DMS 273 (cell line): ENCODE measurements at regions not wholly inside any gene's neighbourhood (a gene's known extent, or its start where the extent isn't known, plus 50 kb on each side); places are given as distances from the start of the nearest gene placed in this dataset.
"Not testable (repeated sequence)": the region's sequence is repeated elsewhere in the genome, so short reads cannot be mapped to it uniquely, and the experiment has no call there.

Experiments
- DNase-seq: peaks from one replicate; lab custom pipeline; 2025; ENCODE audit not compliant: unreplicated experiment; lab: John Stamatoyannopoulos, UW

GRCh38 chr5:105882956-105883481 lies 1787.7 kb downstream of the EFNA5 start:
- no peak for DNase-seq

- peak; percentile 15 for DNase-seq
Measured at GRCh38 chr5:105878402-105878801, 1792.3 kb downstream of the EFNA5 start.

GRCh38 chr5:105877592-105877991 lies 1793.1 kb downstream of the EFNA5 start:
- no peak for DNase-seq

- no peak for DNase-seq
Measured at GRCh38 chr5:105874316-105874715, 1796.4 kb downstream of the EFNA5 start.

GRCh38 chr5:105872569-105873270 lies 1798.0 kb downstream of the EFNA5 start:
- DNase-seq: no peak

GRCh38 chr5:105868038-105868780 lies 1802.5 kb downstream of the EFNA5 start:
- DNase-seq: peak; percentile 85

- DNase-seq: no peak
Measured at GRCh38 chr5:105865834-105866233, 1804.9 kb downstream of the EFNA5 start.

GRCh38 chr5:105859350-105859749 lies 1811.4 kb downstream of the EFNA5 start:
- DNase-seq: not testable (repeated sequence)

GRCh38 chr5:105849701-105850100 lies 1821.0 kb downstream of the EFNA5 start:
- no peak for DNase-seq

GRCh38 chr5:105840800-105841199 lies 1829.9 kb downstream of the EFNA5 start:
- DNase-seq: peak; percentile 19

GRCh38 chr5:105836887-105837286 lies 1833.8 kb downstream of the EFNA5 start:
- DNase-seq: no peak

- no peak for DNase-seq
Measured at GRCh38 chr5:105836268-105836667, 1834.5 kb downstream of the EFNA5 start.

- no peak for DNase-seq
Measured at GRCh38 chr5:105828821-105829220, 1841.9 kb downstream of the EFNA5 start.

GRCh38 chr5:105821800-105822199 lies 1848.9 kb downstream of the EFNA5 start:
- no peak for DNase-seq

- DNase-seq: no peak
Measured at GRCh38 chr5:105817914-105818313, 1852.8 kb downstream of the EFNA5 start.

- no peak for DNase-seq
Measured at GRCh38 chr5:105817416-105817815, 1853.3 kb downstream of the EFNA5 start.

- no peak for DNase-seq
Measured at GRCh38 chr5:105816961-105817360, 1853.8 kb downstream of the EFNA5 start.

GRCh38 chr5:105812304-105812703 lies 1858.4 kb downstream of the EFNA5 start:
- DNase-seq: no peak

GRCh38 chr5:105807951-105808350 lies 1862.8 kb downstream of the EFNA5 start:
- DNase-seq: no peak

- DNase-seq: no peak
Measured at GRCh38 chr5:105807290-105807689, 1863.4 kb downstream of the EFNA5 start.

GRCh38 chr5:105806596-105806995 lies 1864.1 kb downstream of the EFNA5 start:
- DNase-seq: no peak

GRCh38 chr5:105803431-105803830 lies 1867.3 kb downstream of the EFNA5 start:
- no peak for DNase-seq
